GM18511 (cell line): ENCODE measurements at regions not wholly inside any gene's neighbourhood (a gene's known extent, or its start where the extent isn't known, plus 50 kb on each side); places are given as distances from the start of the nearest gene placed in this dataset.

Source experiments
- ATAC-seq: cut with Tn5 transposase; IDR thresholded peaks from one replicate; pipeline ENCODE4 v1.9.1; 2021; ENCODE audit warnings: mild to moderate bottlenecking, moderate library complexity; ENCODE audit not compliant: unreplicated experiment

- no peak for ATAC-seq
These were observed 122.9 kb upstream of the CTNNB1 start for GRCh38 chr3:41076399-41076798.

- no peak for ATAC-seq
These were observed 119.2 kb upstream of the CTNNB1 start for GRCh38 chr3:41080141-41080540.

DNA sequence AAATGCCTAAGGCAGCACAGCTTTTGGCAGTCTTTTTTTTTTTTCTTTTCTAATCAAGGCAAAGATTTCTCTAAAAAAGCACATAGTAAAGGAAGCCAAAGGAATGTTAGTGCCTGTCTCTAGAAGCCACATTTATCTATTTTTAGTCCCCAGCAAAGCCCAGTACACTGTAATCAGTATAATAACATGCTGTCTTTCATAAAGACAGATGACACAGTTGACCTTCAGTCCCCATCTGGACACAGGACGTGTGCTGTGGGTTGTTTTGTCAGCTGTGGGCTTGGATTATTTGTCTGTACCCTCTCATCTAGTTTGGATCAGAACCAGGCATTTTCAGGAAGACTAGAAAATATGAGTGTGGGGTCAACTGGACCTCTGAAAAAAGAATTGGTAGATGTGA is 110.4 kb upstream of the CTNNB1 start:
- ATAC-seq, result no peak

DNA sequence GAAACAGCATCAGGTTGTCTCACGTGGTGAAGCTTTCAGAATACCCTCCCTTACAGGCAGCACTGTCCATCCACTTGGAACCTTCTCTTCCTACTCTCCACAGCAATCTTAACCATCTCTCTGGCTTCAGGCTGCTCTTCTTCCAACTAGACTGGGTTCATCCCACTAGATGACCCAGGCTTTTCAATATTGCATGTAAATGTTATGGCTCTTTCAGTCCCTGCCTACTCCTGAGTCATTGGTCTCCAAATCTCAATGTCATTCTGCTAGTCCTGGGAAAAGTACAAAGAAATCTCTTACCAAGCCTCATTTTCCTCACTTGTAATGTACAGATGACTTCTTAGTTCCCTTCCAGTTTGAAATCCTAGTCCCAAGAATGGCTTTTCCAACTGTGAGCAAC is 109.7 kb upstream of the CTNNB1 start:
- ATAC-seq, result no peak

- no peak for ATAC-seq
These were observed 106.5 kb upstream of the CTNNB1 start for GRCh38 chr3:41092844-41093243.

GRCh38 chr3:41093476-41093875 is 105.8 kb upstream of the CTNNB1 start:
- ATAC-seq, result no peak

GRCh38 chr3:41094351-41094750 is 105.0 kb upstream of the CTNNB1 start:
- ATAC-seq, result no peak

- ATAC-seq, result no peak
These were observed 103.6 kb upstream of the CTNNB1 start for GRCh38 chr3:41095702-41096101.

- ATAC-seq, result no peak
These were observed 101.3 kb upstream of the CTNNB1 start for GRCh38 chr3:41097896-41098496.

DNA sequence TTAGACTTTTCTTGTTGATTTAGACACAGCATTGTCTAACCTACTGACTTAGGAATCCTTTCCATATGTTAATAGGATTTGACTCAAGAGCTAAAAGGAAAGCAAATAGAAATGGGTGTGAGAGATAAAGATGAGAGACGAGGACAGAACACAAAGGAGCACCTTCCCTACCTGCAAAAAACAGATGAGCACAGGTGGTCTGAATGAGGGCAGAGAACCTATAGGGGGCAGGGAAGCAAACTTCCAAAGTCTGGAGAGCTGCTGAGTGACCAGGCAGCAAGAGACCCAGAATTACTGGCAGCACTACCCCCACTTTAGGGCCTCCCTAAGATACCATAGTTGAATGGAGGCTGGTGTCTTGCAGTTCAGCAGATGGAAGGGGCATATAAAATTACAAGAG is 98.1 kb upstream of the CTNNB1 start:
- ATAC-seq, result no peak

GRCh38 chr3:41102053-41102556 is 97.2 kb upstream of the CTNNB1 start:
- ATAC-seq, result no peak

DNA sequence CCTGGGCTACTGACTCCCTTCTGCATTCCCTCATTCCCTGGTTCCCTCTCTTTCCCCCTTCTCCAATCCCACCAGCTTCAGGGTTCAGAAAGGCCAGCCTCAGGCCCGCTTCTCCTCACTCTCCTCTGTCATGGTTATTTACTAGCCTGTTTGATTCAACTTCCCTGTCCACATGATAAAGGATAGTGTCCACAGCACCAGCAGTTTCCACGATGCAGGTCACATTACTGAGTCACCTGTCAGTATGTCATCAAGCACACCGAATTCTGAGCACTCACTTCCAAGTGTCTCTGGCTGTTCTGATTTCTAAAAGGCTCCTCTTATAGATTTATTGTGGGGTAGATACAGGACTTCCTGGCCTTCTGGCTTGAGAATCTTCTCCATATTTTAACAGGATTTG is 96.6 kb upstream of the CTNNB1 start:
- no peak for ATAC-seq

DNA sequence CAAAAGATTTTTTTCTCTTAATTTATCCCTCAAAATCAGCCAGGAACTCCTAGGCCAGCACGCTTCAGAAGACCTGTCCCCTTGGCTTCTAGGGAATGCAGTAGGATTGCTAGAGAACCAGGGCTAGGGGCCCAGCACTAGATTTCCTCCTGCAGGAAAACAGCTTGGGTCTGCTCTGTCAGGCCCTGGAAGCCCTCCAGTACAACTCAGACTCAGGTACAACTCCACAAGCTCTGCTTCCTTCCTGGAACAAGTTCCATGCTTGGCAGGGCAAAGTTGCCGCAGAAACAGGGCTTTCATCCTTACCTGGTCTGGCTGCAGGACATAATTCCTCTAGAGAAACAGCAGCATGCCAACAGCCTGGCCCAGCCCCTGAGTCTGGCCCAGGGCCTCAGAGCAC is 96.1 kb upstream of the CTNNB1 start:
- ATAC-seq, result no peak

DNA sequence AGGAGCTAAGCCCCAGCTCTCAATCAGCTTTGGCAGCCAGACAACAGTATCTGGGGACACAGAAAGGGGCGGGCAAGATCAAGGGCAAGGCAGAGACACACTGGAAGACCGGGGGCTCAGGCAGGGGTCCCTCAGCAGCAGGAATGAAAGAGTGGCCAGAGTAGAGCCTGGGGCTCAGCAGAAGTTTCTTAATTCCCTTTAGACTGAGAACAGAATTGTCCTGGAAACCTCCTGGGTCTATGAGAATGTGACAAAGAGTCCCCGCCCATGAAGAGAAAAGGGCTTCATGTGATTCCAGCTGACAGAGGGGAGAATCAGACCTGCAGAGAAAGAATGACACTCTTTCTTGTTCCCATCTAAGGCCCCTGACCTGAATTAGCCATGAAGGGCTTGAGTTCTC is 95.2 kb upstream of the CTNNB1 start:
- no peak for ATAC-seq

GRCh38 chr3:41106691-41107090 is 92.6 kb upstream of the CTNNB1 start:
- ATAC-seq, result no peak

GRCh38 chr3:41111011-41111410 is 88.3 kb upstream of the CTNNB1 start:
- ATAC-seq, result no peak

GRCh38 chr3:41112466-41112865 is 86.8 kb upstream of the CTNNB1 start:
- ATAC-seq, result no peak

DNA sequence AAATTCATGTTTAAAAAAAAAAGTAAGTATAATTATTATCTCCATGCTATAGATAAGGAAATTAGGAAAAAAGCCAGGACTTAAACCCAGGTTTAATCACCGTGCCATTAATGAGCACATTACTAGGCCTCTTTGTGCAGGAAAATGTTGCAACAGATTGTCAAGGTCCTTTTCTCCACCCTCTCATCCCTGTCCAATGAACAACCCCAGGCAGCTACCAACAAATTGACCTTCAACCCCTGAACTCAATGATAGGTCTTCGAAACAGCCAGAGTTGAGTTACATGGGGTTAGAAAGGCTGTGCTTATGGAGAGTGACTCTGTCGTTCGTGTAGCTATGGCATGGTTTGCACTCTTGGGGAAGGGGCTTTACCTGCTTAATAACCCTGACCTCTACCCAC is 84.2 kb upstream of the CTNNB1 start:
- no peak for ATAC-seq

DNA sequence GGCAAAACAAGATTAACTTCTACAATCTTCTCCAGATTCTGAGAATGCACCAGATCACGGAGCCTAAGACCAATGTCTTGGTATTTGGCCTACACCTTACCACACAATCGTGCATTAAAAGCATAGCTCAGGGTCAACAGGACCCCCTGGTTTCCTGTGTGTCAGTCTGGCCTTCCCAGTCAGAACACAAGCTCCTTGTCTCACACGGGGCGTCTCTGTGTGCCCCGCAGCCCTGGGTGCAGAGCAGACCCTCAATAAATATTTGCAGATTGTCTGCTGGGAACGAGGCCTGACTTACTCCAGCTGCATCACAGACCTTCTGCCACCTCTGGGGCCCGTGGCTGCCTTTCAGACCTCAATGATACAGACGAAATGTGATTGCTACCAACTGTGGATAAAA is 82.5 kb upstream of the CTNNB1 start:
- ATAC-seq, result no peak

DNA sequence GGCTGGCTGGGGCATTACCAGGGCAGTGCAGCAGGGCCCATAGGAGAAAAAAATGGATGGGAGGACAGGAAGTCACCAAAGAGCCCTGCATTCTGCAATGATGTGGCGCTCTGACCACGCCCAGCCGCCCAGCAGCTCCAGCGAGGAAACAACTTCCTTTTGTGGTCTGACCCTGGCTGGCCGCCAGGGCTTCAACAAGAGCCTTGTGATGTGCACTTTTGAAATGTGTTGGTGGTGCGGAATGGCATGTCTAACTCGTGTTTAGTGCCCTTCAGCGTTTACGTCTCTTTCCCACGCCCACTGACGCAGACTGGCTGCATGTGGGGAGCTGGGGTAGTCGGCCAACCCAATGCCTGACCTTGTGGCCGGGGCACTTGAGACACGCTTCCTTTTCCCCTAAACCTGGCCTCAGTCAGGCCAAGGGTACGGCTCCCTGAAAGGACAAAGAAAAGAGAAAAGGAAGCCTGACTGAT is 81.9 kb upstream of the CTNNB1 start:
- ATAC-seq, result peak; percentile 98

GRCh38 chr3:41118461-41119390 is 80.6 kb upstream of the CTNNB1 start:
- ATAC-seq, result no peak

- ATAC-seq, result no peak
These were observed 78.8 kb upstream of the CTNNB1 start for GRCh38 chr3:41120460-41120859.
